ENCODE measurements at regions not wholly inside any gene's neighbourhood (a gene's known extent, or its start where the extent isn't known, plus 50 kb on each side); places are given as distances from the start of the nearest gene placed in this dataset.
A peak's percentile ranks its signal among the peaks of the same experiment; 100 is the strongest.

DNA sequence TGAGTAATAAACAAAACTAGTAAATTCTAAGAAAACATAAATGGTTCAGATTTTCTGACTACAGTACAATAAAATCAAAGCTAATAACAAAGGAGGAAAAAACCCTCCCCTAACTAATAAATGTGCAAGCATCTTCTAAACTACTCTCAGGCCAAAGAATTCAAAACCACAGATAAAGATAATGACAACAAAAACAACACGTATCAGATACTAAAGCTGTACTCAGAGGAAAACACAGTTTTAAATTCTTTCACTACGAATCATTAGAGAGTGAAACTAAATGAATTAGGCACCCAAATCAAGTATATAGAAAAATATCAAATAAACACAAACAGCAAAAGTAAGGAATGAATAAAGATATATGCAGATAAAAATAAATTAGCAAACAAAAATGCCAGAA is 200.9 kb downstream of the TEX36 start:
- Histone ChIP-seq H3K4me3 (ENCODE audit: low read length) (peak overlapping the region; percentile 16), H3K36me3 (ENCODE audit: control insufficient read depth, insufficient read depth, low read length, severe bottlenecking) (no peaks in the 10 kb centered on the region), H3K27me3 (replicated peaks; ENCODE audit: control insufficient read depth, insufficient read depth, low read length) (no peaks in the 10 kb centered on the region), H3K4me1 (ENCODE audit: control insufficient read depth, insufficient read depth, low read length) (peaks cover 7% of the 10 kb centered on the region), H3K9ac (ENCODE audit: low read length) (no peak overlapping the region), H3K9me3 (ENCODE audit: control insufficient read depth, low read length) (no peaks in the 10 kb centered on the region)
- DNase-seq (ENCODE audit: low read depth): peak; percentile 17

DNA sequence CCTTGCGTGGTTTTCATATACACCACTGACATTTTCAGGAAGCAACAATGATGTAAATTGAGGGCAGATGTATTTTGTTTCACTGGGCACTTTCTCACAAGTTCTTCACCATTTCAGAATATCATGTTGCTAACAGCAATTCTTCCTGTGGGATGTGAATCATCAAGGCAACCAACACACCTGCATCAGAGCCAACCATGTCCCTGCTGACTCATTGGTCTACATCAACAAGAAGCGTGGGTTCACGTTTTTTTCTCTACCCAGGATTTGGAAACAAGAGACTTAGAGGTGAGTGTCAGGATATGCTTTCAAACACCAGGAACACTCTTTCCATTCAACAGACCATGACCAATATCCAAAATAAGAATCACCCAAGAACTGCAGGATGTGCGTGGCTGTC is 203.9 kb downstream of the TEX36 start:
- Histone ChIP-seq H3K36me3 (ENCODE audit: control insufficient read depth, insufficient read depth, low read length, severe bottlenecking) (no peaks in the 10 kb centered on the region), H3K9ac (ENCODE audit: low read length) (no peak overlapping the region), H3K4me3 (ENCODE audit: low read length) (no peak overlapping the region), H3K9me3 (ENCODE audit: control insufficient read depth, low read length) (no peaks in the 10 kb centered on the region), H3K27me3 (replicated peaks; ENCODE audit: control insufficient read depth, insufficient read depth, low read length) (no peaks in the 10 kb centered on the region), H3K4me1 (ENCODE audit: control insufficient read depth, insufficient read depth, low read length) (peaks cover 7% of the 10 kb centered on the region)
- DNase-seq (ENCODE audit: low read depth): no peak

DNA sequence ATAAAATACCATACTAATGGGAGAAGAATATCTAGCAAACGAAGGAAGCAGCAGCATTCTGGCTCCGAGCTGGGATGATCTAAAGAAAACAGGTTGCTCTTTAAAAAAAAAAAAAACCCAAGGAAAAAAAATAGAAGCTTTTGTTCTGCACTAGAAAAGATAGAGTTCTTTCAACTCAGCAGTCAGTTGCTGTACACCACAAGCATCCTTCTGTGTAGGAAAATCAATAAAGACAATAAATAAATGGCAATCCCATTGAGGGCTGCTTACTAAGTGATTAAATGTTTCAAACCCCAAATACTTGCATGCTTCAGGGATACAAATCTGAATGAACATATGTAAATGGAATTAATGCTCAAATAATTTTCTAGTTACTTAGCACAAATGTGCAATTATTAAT is 207.1 kb downstream of the TEX36 start:
- Histone ChIP-seq H3K36me3 (ENCODE audit: control insufficient read depth, insufficient read depth, low read length, severe bottlenecking) (no peaks in the 10 kb centered on the region), H3K27me3 (replicated peaks; ENCODE audit: control insufficient read depth, insufficient read depth, low read length) (no peaks in the 10 kb centered on the region), H3K4me1 (ENCODE audit: control insufficient read depth, insufficient read depth, low read length) (no peaks in the 10 kb centered on the region), H3K9me3 (ENCODE audit: control insufficient read depth, low read length) (no peaks in the 10 kb centered on the region), H3K9ac (ENCODE audit: low read length) (no peak overlapping the region), H3K4me3 (ENCODE audit: low read length) (no peak overlapping the region)
- no peak for DNase-seq (ENCODE audit: low read depth)

DNA sequence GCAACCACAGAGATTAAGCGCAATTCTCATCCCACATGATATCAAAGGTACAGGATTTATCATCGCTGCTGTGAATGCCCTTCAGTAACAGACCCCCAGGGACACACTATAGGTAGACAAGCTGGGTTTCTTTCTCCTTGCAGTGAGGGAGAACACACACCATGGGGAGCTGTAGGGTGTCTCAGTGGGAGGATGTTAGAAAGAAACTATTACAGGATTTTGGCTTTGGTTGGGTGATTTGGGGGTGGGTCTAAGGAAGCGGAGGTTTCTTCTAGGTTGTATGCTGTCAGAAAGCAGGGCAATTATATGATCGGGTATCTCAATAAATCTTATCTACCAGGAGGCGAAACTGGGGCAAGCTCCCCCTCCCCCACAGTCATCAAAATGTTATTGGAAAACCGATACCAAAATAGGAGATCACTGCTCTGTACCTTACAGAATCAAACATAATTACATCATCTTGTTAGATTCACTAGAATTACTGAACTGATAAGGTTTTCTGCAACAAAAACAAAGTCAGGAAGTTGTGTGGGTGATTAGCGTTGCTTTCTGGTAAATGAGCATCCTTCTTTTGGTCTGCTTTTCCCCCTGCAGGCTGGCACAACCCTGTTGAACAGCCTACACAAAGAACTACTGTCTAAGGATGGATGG is 209.7 kb downstream of the TEX36 start:
- Histone ChIP-seq H3K27me3 (replicated peaks; ENCODE audit: control insufficient read depth, insufficient read depth, low read length) (peaks cover 9% of the 10 kb centered on the region), H3K4me1 (ENCODE audit: control insufficient read depth, insufficient read depth, low read length) (no peaks in the 10 kb centered on the region), H3K9ac (ENCODE audit: low read length) (no peak overlapping the region), H3K4me3 (ENCODE audit: low read length) (no peak overlapping the region), H3K36me3 (ENCODE audit: control insufficient read depth, insufficient read depth, low read length, severe bottlenecking) (no peaks in the 10 kb centered on the region), H3K9me3 (ENCODE audit: control insufficient read depth, low read length) (no peaks in the 10 kb centered on the region)
- DNase-seq (ENCODE audit: low read depth): no peak

DNA sequence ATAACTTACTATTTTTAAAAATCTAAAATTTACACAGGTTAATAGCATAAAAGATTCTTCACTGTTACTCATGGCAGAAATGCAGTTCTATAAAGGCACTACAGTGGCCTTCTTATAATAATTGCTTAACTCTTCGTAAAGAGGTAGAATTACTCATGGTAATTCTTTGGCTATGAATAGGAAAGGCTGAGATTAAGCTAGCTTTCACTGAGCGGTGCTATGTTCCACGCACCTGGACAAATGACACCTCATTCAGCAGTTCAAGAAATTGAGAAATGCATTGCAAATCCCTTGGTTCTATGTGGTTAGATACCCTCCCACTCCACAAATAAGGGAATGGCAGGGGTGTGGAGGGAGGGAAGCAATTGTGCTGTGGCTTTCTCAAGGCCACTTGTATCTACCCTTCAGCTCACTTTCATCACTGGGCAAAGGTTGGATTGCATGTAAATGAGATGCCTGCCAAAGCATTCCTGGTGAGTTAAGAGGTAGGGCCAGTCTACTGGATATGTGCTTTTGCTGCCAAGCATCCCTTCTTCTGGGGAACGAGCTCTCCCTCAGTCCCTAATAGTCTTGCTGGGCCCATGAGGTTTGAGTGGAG is 210.9 kb downstream of the TEX36 start:
- H3K4me3 ChIP-seq (ENCODE audit: low read length): no peak overlapping the region
- DNase-seq (ENCODE audit: low read depth): no peak
- H3K36me3 ChIP-seq (ENCODE audit: control insufficient read depth, insufficient read depth, low read length, severe bottlenecking): no peaks in the 10 kb centered on the region

DNA sequence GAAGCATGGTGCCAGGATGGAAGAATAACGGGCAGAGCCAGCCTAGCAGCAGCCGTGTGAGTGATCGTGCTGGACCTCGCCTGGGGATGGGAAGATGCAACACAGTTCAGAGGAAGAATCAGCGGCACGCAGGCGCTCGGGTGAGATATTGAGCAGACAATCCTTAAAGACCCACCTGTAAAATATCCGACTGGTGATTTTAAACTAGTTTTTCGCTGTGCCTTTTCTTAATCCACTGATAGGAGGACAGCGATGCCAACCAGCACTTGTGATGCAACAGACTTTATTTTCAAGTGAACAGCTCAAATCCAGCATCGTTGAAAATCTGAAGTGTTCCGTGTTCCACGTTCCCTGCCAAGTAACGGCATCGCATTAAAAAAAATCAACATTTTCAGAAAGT is 214.7 kb downstream of the TEX36 start:
- H3K36me3 ChIP-seq (ENCODE audit: control insufficient read depth, insufficient read depth, low read length, severe bottlenecking): no peaks in the 10 kb centered on the region
- H3K4me3 ChIP-seq (ENCODE audit: low read length): no peak overlapping the region
- no peaks in the 10 kb centered on the region for H3K4me1 ChIP-seq (ENCODE audit: control insufficient read depth, insufficient read depth, low read length)
- DNase-seq (ENCODE audit: low read depth): no peak
- H3K27me3 ChIP-seq (replicated peaks; ENCODE audit: control insufficient read depth, insufficient read depth, low read length): peaks cover 12% of the 10 kb centered on the region
- H3K9ac ChIP-seq (ENCODE audit: low read length): no peak overlapping the region
- no peaks in the 10 kb centered on the region for H3K9me3 ChIP-seq (ENCODE audit: control insufficient read depth, low read length)

More for the DNA sequence above, 210.9 kb downstream of the TEX36 start:
- no peaks in the 10 kb centered on the region for H3K9me3 ChIP-seq (ENCODE audit: control insufficient read depth, low read length)
- no peak overlapping the region for H3K9ac ChIP-seq (ENCODE audit: low read length)
- H3K4me1 ChIP-seq (ENCODE audit: control insufficient read depth, insufficient read depth, low read length): no peaks in the 10 kb centered on the region
- peaks cover 9% of the 10 kb centered on the region for H3K27me3 ChIP-seq (replicated peaks; ENCODE audit: control insufficient read depth, insufficient read depth, low read length)

DNA sequence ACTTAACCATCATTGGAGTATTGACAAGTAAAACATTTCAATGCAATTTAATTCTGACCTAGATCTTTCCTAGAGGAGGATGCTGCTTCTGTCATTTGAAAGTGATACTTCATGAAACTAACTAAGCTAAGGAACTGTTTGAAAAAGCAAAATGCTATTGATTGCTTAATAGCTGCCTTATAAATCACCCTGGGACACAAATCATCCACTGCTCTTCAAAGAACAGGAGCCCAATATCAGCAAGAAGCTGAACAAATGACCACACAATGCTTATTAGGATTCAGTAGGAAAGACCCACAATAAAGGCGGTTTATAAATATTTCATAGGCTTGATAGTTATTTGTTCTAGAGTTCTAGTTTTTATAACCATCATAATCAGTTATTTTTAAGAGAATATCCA is 216.3 kb downstream of the TEX36 start:
- H3K4me1 ChIP-seq (ENCODE audit: control insufficient read depth, insufficient read depth, low read length): no peaks in the 10 kb centered on the region
- H3K9me3 ChIP-seq (ENCODE audit: control insufficient read depth, low read length): no peaks in the 10 kb centered on the region
- H3K36me3 ChIP-seq (ENCODE audit: control insufficient read depth, insufficient read depth, low read length, severe bottlenecking): no peaks in the 10 kb centered on the region
- H3K4me3 ChIP-seq (ENCODE audit: low read length): no peak overlapping the region
- peaks cover 12% of the 10 kb centered on the region for H3K27me3 ChIP-seq (replicated peaks; ENCODE audit: control insufficient read depth, insufficient read depth, low read length)
- H3K9ac ChIP-seq (ENCODE audit: low read length): no peak overlapping the region
- no peak for DNase-seq (ENCODE audit: low read depth)

DNA sequence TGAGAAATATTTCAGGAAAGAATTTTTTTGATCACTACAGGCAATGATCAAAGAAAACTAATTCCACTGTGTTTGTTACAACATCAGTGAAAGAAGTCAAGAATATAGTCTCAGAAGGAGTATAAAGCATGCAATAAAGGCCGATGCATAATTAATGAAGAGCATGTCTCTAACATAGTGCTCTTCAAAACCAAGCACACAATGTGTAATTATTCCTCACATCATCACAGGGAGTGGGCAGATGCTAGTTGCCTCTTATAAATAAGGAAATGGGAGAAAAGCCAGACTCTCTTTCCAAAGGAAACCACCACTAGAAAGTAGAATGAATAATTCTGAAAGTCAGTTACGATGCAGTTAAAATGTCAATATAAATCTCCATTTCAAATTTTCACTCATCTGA is 220.1 kb downstream of the TEX36 start:
- H3K36me3 ChIP-seq (ENCODE audit: control insufficient read depth, insufficient read depth, low read length, severe bottlenecking): no peaks in the 10 kb centered on the region
- peaks cover 3% of the 10 kb centered on the region for H3K27me3 ChIP-seq (replicated peaks; ENCODE audit: control insufficient read depth, insufficient read depth, low read length)
- H3K9me3 ChIP-seq (ENCODE audit: control insufficient read depth, low read length): no peaks in the 10 kb centered on the region
- H3K9ac ChIP-seq (ENCODE audit: low read length): no peak overlapping the region
- no peak for DNase-seq (ENCODE audit: low read depth)
- no peak overlapping the region for H3K4me3 ChIP-seq (ENCODE audit: low read length)
- H3K4me1 ChIP-seq (ENCODE audit: control insufficient read depth, insufficient read depth, low read length): no peaks in the 10 kb centered on the region

DNA sequence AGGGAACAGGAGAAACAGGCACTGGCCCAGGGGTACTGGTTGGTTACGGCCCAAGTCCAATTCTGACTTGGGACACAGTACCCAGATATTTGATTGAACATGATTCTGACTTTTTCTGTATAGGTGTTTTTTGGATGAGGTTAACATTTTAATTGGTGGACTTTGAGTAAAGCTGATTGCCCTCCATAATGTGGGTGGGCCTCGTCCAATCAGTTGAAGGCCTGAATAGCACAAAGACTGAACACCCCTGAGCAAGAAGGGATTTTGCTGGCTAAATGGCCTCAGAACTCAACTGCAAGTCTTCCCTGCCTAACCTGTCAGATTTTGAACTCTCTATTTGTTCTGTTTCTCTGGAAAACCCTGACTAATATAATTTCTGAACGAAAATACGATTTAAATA is 222.6 kb downstream of the TEX36 start:
- H3K27me3 ChIP-seq (replicated peaks; ENCODE audit: control insufficient read depth, insufficient read depth, low read length): peaks cover 1% of the 10 kb centered on the region
- H3K4me1 ChIP-seq (ENCODE audit: control insufficient read depth, insufficient read depth, low read length): no peaks in the 10 kb centered on the region
- no peaks in the 10 kb centered on the region for H3K36me3 ChIP-seq (ENCODE audit: control insufficient read depth, insufficient read depth, low read length, severe bottlenecking)
- no peak overlapping the region for H3K9ac ChIP-seq (ENCODE audit: low read length)
- no peak overlapping the region for H3K4me3 ChIP-seq (ENCODE audit: low read length)
- H3K9me3 ChIP-seq (ENCODE audit: control insufficient read depth, low read length): no peaks in the 10 kb centered on the region
- no peak for DNase-seq (ENCODE audit: low read depth)

DNA sequence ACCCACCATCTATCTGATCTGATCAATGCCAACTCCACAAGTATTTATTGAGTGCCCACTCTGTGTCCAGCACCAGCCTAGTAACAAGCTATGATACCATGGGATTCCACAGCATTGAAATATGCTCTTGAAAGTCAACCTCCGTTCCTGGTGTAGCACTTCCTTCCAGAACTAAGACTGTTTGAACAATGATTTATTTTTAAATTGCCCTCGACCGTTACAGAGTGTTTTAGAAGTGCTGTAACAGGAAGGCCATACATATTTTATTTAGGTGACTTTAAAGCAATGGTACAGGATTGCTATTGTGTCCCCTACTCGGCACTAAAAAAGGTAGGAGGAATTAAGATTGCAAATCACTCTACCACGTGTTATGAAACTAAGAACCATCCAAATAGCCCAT is 225.6 kb downstream of the TEX36 start:
- Histone ChIP-seq H3K27me3 (replicated peaks; ENCODE audit: control insufficient read depth, insufficient read depth, low read length) (peaks cover 11% of the 10 kb centered on the region), H3K36me3 (ENCODE audit: control insufficient read depth, insufficient read depth, low read length, severe bottlenecking) (no peaks in the 10 kb centered on the region), H3K9me3 (ENCODE audit: control insufficient read depth, low read length) (no peaks in the 10 kb centered on the region), H3K4me3 (ENCODE audit: low read length) (no peak overlapping the region), H3K9ac (ENCODE audit: low read length) (no peak overlapping the region), H3K4me1 (ENCODE audit: control insufficient read depth, insufficient read depth, low read length) (no peaks in the 10 kb centered on the region)
- DNase-seq (ENCODE audit: low read depth): no peak

DNA sequence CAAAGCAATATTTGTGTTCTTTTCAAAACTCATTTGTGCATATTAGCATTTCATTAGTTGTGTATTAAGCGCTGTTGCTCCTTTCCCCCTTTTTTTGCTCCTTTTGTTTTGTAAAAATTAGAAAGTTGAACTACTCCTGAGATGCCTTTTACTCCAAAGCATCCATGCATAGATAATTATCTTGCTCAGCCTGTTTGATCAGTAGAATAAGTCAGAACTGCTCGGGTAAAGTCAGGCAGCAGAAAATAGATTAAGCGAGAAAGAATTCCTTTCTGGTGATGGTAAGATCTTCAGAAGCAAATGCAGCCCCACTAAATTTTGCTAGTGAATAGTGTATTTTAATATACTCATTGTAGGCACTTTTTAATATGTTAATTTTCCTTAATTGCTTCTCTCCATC is 227.1 kb downstream of the TEX36 start:
- H3K9ac ChIP-seq (ENCODE audit: low read length): no peak overlapping the region
- no peaks in the 10 kb centered on the region for H3K9me3 ChIP-seq (ENCODE audit: control insufficient read depth, low read length)
- peaks cover 11% of the 10 kb centered on the region for H3K27me3 ChIP-seq (replicated peaks; ENCODE audit: control insufficient read depth, insufficient read depth, low read length)
- H3K4me1 ChIP-seq (ENCODE audit: control insufficient read depth, insufficient read depth, low read length): no peaks in the 10 kb centered on the region
- no peak overlapping the region for H3K4me3 ChIP-seq (ENCODE audit: low read length)
- H3K36me3 ChIP-seq (ENCODE audit: control insufficient read depth, insufficient read depth, low read length, severe bottlenecking): no peaks in the 10 kb centered on the region
- DNase-seq (ENCODE audit: low read depth): no peak

DNA sequence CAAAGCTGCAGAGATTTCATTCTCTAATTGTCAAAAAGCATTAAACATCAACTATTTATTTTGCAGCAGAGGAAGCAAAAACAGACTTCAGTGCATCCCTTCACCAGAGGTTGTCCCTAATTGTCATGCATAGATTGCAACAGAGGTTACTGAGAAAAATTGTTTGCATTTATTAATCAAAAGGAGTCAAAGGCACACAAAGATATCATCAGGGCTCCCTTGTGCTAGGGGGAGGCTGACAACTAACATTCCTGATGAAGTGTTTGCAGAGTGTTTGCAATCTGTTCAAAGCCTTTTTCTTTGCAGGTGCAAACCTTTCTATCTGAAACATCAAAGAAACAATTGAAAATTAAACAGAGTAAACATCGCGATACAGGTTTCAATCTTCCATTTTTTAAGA is 227.5 kb downstream of the TEX36 start:
- no peak for DNase-seq (ENCODE audit: low read depth)
- Histone ChIP-seq H3K4me3 (ENCODE audit: low read length) (no peak overlapping the region), H3K9me3 (ENCODE audit: control insufficient read depth, low read length) (no peaks in the 10 kb centered on the region), H3K4me1 (ENCODE audit: control insufficient read depth, insufficient read depth, low read length) (no peaks in the 10 kb centered on the region), H3K27me3 (replicated peaks; ENCODE audit: control insufficient read depth, insufficient read depth, low read length) (peaks cover 11% of the 10 kb centered on the region), H3K9ac (ENCODE audit: low read length) (no peak overlapping the region), H3K36me3 (ENCODE audit: control insufficient read depth, insufficient read depth, low read length, severe bottlenecking) (no peaks in the 10 kb centered on the region)
